ENCODE measurements at regions not wholly inside any gene's neighbourhood (a gene's known extent, or its start where the extent isn't known, plus 50 kb on each side); places are given as distances from the start of the nearest gene placed in this dataset.

GRCh38 chr7:153518201-153518984 lies 533.8 kb upstream of the DPP6 start:
- no peaks in the 10 kb centered on the region for H4K20me1 ChIP-seq (ENCODE audit: insufficient read depth)
- no peaks in the 10 kb centered on the region for H3K9me2 ChIP-seq (ENCODE audit: insufficient read depth, low read length)
- H3K27ac ChIP-seq (ENCODE audit: low read length): no peak overlapping the region
- TF ChIP-seq REST (IDR thresholded peaks at IDR 0.05; ENCODE audit: borderline replicate concordance) (no peak), POLR2AphosphoS5 (IDR thresholded peaks at IDR 0.05) (no peak), CTCF (IDR thresholded peaks at IDR 0.05; ENCODE audit: poor library complexity, severe bottlenecking) (no peak), EP300 (conservative IDR thresholded peaks at IDR 0.05; ENCODE audit: poor library complexity, severe bottlenecking) (no peak), RAD21 (conservative IDR thresholded peaks at IDR 0.05) (no peak), EZH2 (IDR thresholded peaks at IDR 0.05; ENCODE audit: borderline replicate concordance, insufficient read depth, low read length, poor library complexity, severe bottlenecking) (no peak), TAF1 (IDR thresholded peaks at IDR 0.05; ENCODE audit: low read depth) (no peak), MXI1 (conservative IDR thresholded peaks at IDR 0.05; ENCODE audit: poor library complexity, severe bottlenecking) (no peak), SMC3 (conservative IDR thresholded peaks at IDR 0.05; ENCODE audit: poor library complexity) (no peak)
- H3K4me3 ChIP-seq (ENCODE audit: low read length): no peak overlapping the region
- H3K4me2 ChIP-seq (ENCODE audit: low read length): no peak overlapping the region
- no peaks in the 10 kb centered on the region for H3K36me3 ChIP-seq (ENCODE audit: insufficient read depth, low read length)
- H2AFZ ChIP-seq (ENCODE audit: low read depth, low read length): no peak overlapping the region
- H3F3A ChIP-seq (ENCODE audit: insufficient read depth, low read length, poor library complexity, severe bottlenecking): no peaks in the 10 kb centered on the region
- no peaks in the 10 kb centered on the region for H3K9me3 ChIP-seq (ENCODE audit: low read length)
- no peaks in the 10 kb centered on the region for H3K79me2 ChIP-seq (replicated peaks; ENCODE audit: insufficient read depth, low read length)
- H3K27me3 ChIP-seq (ENCODE audit: insufficient read depth, low read depth, low read length): no peaks in the 10 kb centered on the region
- H3K9ac ChIP-seq (ENCODE audit: low read length): no peak overlapping the region

- H3K27me3 ChIP-seq (ENCODE audit: insufficient read depth, low read depth, low read length): peaks cover 15% of the 10 kb centered on the region
- no peaks in the 10 kb centered on the region for H3K9me3 ChIP-seq (ENCODE audit: low read length)
- no peak overlapping the region for H3K4me3 ChIP-seq (ENCODE audit: low read length)
- H3K79me2 ChIP-seq (replicated peaks; ENCODE audit: insufficient read depth, low read length): no peaks in the 10 kb centered on the region
- TF ChIP-seq POLR2AphosphoS5 (IDR thresholded peaks at IDR 0.05) (no peak), CTCF (IDR thresholded peaks at IDR 0.05; ENCODE audit: poor library complexity, severe bottlenecking) (no peak), TAF1 (IDR thresholded peaks at IDR 0.05; ENCODE audit: low read depth) (no peak), MXI1 (conservative IDR thresholded peaks at IDR 0.05; ENCODE audit: poor library complexity, severe bottlenecking) (no peak), EP300 (conservative IDR thresholded peaks at IDR 0.05; ENCODE audit: poor library complexity, severe bottlenecking) (no peak), EZH2 (IDR thresholded peaks at IDR 0.05; ENCODE audit: borderline replicate concordance, insufficient read depth, low read length, poor library complexity, severe bottlenecking) (no peak), RAD21 (conservative IDR thresholded peaks at IDR 0.05) (no peak)
- no peaks in the 10 kb centered on the region for H3F3A ChIP-seq (ENCODE audit: insufficient read depth, low read length, poor library complexity, severe bottlenecking)
- no peak overlapping the region for H3K27ac ChIP-seq (ENCODE audit: low read length)
- no peak overlapping the region for H2AFZ ChIP-seq (ENCODE audit: low read depth, low read length)
- H3K4me2 ChIP-seq (ENCODE audit: low read length): no peak overlapping the region
- no peaks in the 10 kb centered on the region for H3K36me3 ChIP-seq (ENCODE audit: insufficient read depth, low read length)
- H3K9ac ChIP-seq (ENCODE audit: low read length): no peak overlapping the region
- H3K9me2 ChIP-seq (ENCODE audit: insufficient read depth, low read length): no peaks in the 10 kb centered on the region
- no peaks in the 10 kb centered on the region for H4K20me1 ChIP-seq (ENCODE audit: insufficient read depth)
Observed at GRCh38 chr7:153521370-153521769, 530.8 kb upstream of the DPP6 start.
